Bone marrow (tissue), 2 donors: ENCODE measurements at regions not wholly inside any gene's neighbourhood (a gene's known extent, or its start where the extent isn't known, plus 50 kb on each side); places are given as distances from the start of the nearest gene placed in this dataset.

Experiments used
- DNase-seq, 2 donors: peaks; one replicate each; lab custom pipeline; 2025; lab: John Stamatoyannopoulos, UW

- no peak for DNase-seq
These were observed 265.4 kb downstream of the FOXD2 start for GRCh38 chr1:47703156-47703825.

GRCh38 chr1:47703981-47704596 is 266.2 kb downstream of the FOXD2 start:
- no peak for DNase-seq

DNA sequence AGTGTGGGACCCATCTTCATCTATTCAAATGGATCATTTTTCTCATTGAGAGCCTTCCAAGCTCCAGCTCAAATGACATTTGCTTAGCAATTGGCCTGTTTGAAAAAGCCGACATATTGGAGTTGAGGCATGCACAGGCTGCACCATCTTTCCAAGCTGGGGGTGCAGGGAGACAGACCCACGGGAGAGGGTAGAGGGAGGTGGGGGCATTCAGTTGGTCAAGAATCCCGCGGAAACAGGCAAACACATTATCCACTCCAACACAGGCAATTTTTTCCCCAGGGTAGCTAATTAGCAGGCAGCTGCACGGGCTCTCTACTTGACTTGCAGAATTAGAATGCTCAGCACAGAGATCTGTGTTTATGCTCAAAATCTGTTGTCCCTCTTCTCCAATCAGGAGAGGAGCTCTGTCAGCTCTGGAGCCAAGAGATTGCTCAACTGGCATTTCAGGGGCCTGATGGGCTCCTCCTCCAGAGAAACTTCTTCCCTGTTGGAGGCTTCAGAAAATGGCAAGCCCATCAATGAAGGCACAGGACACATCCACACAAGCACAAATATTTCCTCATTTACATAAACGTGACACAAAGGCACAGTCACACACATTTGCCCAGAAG is 267.8 kb downstream of the FOXD2 start:
- DNase-seq = no peak

DNA sequence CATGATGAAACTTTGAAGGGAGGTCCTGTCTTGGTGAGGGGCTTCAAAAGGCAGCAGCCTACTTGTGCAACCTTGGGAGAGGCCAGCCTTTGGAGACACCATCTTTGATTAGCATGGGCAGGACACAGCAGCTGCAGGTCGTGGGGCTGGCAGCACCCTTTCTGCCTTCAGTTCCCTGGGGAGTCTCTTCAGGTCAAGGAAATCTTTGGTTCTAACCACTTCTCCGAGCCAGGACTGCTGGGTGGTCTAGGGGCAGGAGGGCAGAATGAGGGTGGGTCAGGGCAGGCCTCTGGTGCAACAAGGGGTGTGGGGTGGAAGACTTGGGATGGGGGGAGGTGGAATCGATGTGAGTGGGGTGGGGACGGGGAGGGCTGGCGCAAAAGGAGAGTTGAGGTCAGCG is 269.7 kb downstream of the FOXD2 start:
- DNase-seq = no peak

DNA sequence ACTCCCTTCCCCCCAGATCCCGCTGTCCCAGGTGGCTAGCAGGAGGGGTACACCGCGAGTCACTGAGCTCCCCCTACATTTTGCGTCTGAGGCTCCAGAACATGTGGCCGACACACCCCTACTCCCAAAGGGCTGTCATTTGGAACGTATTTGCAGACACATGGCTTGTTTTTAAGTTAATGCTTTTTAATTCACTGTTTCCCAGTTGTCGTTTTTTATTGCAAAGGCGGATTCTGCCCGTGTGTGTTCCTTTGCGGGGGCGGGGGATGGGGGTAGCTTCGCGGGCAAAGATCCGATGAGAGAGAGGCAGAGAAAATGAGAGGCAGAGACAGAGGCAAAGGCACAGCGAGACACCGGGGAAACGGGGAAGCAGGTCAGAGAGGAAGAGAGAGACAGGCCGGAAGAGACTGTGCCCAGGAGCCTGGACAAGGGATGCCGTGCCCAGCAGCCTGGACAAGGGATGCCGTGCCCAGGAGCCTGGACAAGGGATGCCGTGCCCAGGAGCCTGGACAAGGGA is 270.2 kb downstream of the FOXD2 start:
- DNase-seq = no peak

- no peak for DNase-seq
These were observed 270.8 kb downstream of the FOXD2 start for GRCh38 chr1:47708658-47709018.

DNA sequence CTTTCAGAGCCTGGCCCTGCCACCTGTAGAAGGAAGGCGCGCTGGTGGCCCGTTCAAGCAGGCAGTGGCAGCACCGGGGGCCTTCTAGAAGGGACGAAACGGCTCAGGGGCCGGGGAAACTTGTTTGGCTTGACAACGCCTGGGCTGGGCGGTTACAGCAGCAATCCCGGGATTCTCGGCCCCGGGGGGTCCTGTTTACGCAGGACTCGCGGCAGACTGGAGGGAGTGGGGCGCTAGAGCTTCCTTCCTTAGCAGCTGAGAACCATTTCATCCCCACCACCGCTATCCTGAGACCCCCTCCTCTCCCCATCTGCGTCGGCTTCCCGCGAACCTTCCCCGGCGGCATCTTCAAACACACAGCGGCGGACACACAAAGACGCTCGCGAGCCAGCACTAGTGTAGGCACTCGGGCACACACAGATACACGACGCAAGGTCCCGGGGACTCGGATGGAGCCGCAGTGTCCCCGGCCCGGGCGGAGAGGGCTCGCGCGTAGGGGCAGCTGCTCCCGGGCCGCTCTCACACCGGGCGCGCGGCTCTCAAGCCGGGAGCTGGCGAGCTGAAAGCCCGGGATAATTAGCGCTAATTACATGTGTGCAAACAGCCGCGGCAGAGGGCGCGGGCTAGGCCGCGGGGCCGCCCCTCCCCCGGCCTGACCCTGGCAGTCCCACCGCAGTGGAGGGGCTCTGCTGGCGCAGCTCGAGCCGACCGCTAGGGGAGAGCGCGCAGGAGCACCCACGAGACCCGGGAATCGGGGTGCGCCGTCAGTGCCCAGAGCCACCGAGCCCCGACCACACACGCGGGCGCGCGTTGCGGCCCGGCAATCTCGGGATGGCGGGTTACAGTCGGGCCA is 271.4 kb downstream of the FOXD2 start:
- DNase-seq = no peak

GRCh38 chr1:47709872-47710231 is 272.0 kb downstream of the FOXD2 start:
- no peak for DNase-seq

DNA sequence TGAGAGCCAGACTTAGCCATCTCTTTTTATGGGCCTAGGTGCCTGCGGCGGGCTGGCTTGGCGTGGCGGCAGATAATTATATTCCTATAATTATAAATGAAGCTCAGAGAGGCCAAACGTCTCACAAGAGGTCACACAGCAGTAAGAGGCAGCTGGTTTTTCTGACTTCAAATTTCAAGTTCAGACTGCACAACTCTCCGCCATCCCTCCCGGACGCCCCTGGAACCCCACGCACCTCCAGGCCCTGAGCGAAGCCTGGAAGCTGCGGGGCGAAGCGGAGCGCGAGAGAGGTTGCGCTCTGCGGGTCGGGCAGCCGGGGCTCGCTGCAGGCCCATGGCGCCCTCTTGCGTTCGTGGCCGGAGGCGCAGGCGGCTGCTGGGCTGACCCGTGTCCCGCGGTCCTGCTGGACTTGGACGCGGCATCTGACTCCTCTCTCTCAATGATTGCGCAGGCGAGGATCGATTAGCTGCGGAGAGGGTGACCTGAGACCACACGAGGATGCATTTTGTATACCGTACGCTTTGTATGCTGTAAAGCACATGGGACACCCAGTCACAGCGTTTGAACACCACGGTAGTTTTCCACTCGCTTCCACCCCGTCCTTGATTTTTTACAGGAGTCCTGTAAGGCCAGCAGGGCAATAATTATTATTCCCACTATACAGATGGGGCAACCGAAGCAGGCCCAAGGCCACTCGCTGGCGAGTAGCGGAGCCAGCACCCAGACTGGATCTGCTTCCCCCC is 272.7 kb downstream of the FOXD2 start:
- peak; percentile 6 to 19 for DNase-seq
